Peyer's patch (tissue), 4 donors: ENCODE measurements at regions not wholly inside any gene's neighbourhood (a gene's known extent, or its start where the extent isn't known, plus 50 kb on each side); places are given as distances from the start of the nearest gene placed in this dataset.

Source experiments
- DNase-seq, 3 donors: peaks; one replicate each; pipeline ENCODE4 v3.0.0-alpha.2; 2017 to 2019
- H3K27ac ChIP-seq, 4 donors: fragments of 200-600 bp; sonication (generic); one replicate each; pipeline ENCODE4 v1.5.1; 2016 to 2019
- H3K27me3 ChIP-seq, 2 donors: fragments of 200-600 bp; sonication (generic); one replicate each; pipeline ENCODE4 v1.5.1; 2019
- H3K36me3 ChIP-seq, 3 donors: fragments of 200-600 bp; sonication (generic); one replicate each; pipeline ENCODE4 v1.5.1; 2016 to 2019
- H3K4me1 ChIP-seq, 4 donors: fragments of 200-600 bp; sonication (generic); one replicate each; pipeline ENCODE4 v1.5.1; 2016 to 2019
- H3K4me3 ChIP-seq, 4 donors: fragments of 200-600 bp; sonication (generic); 1 replicate in 3 of 4; 2 replicates in 1 of 4; pipeline ENCODE4 v1.5.1; 2016 to 2019; ENCODE audit warnings: mild to moderate bottlenecking in 1 of 4
- H3K9me3 ChIP-seq, 4 donors: fragments of 200-600 bp; sonication (generic); one replicate each; pipeline ENCODE4 v1.5.1; 2016 to 2019; ENCODE audit warnings: mild to moderate bottlenecking in 1 of 4
- POLR2A ChIP-seq, 2 donors: fragments of 450-650 bp; IDR thresholded peaks; one replicate each; pipeline ENCODE4 v1.5.1; 2017; ENCODE audit warnings: antibody characterized with exemption in 2 of 2, mild to moderate bottlenecking in 2 of 2, moderate library complexity in 2 of 2
- TF ChIP-seq, protein P1 (sequence below), 6 experiments: fragments of 450-650 bp in 4 of 6; fragments of 200-600 bp in 2 of 6; sonication (generic) in 1 of 6; IDR thresholded peaks; one replicate each; pipeline ENCODE4 v1.5.1; 2017 to 2019; ENCODE audit warnings: antibody characterized with exemption in 6 of 6, mild to moderate bottlenecking in 3 of 6, moderate library complexity in 1 of 6

DNA sequence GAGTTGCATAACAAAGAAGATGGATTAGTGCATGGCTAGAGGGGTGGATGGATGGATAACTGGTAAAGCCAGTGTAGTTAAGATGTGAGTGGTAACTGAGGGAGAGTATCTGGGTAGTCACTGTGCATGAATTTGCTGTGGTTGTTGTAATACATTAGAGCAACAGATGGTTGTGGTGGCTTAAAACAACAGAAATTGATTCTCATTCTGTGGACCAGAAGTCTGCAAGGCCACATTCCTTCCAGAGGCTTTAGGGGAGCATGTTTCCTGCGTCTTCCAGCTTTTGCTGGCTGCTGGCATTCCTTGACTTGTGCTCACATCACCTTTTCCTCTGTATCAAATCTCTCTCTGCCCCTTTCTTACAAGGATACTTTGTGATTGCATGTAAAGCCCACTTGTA is 155.4 kb downstream of the ASB1 start:
- H3K36me3 ChIP-seq = no peaks in the 10 kb centered on the region
- no peak for DNase-seq
- TF ChIP-seq, protein P1, sequence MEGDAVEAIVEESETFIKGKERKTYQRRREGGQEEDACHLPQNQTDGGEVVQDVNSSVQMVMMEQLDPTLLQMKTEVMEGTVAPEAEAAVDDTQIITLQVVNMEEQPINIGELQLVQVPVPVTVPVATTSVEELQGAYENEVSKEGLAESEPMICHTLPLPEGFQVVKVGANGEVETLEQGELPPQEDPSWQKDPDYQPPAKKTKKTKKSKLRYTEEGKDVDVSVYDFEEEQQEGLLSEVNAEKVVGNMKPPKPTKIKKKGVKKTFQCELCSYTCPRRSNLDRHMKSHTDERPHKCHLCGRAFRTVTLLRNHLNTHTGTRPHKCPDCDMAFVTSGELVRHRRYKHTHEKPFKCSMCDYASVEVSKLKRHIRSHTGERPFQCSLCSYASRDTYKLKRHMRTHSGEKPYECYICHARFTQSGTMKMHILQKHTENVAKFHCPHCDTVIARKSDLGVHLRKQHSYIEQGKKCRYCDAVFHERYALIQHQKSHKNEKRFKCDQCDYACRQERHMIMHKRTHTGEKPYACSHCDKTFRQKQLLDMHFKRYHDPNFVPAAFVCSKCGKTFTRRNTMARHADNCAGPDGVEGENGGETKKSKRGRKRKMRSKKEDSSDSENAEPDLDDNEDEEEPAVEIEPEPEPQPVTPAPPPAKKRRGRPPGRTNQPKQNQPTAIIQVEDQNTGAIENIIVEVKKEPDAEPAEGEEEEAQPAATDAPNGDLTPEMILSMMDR (IDR thresholded peaks at IDR 0.05) = no peak
- no peak for TF ChIP-seq POLR2A (IDR thresholded peaks at IDR 0.05)
- no peaks in the 10 kb centered on the region for H3K27me3 ChIP-seq
- H3K4me3 ChIP-seq = no peak overlapping the region
- H3K9me3 ChIP-seq = no peaks in the 10 kb centered on the region
- H3K4me1 ChIP-seq = no peaks in the 10 kb centered on the region
- no peak overlapping the region for H3K27ac ChIP-seq

DNA sequence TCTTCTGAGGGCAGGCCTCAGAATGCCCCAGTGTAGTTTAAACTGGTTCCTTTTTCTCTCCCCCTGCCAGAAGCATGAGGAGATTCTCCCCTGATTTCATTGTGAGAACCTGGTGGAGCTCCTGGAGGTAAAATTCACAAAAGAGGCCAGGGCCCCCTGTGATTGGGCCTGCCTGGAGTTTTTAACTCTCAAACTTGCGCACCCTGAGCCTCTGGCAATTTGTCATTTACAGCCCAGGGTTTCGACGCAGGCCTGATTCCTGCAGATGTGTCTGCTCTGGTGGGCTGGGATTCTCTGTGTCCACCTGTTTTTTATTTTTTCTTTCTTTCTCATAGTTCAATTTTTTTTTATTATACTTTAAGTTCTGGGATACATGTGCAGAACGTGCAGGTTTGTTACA is 157.9 kb downstream of the ASB1 start:
- H3K36me3 ChIP-seq = no peaks in the 10 kb centered on the region
- no peak for DNase-seq
- TF ChIP-seq, protein P1 (IDR thresholded peaks at IDR 0.05) = no peak
- no peak for TF ChIP-seq POLR2A (IDR thresholded peaks at IDR 0.05)
- H3K27ac ChIP-seq = no peak overlapping the region
- no peaks in the 10 kb centered on the region for H3K9me3 ChIP-seq
- no peak overlapping the region for H3K4me3 ChIP-seq
- no peaks in the 10 kb centered on the region for H3K27me3 ChIP-seq
- H3K4me1 ChIP-seq = no peaks in the 10 kb centered on the region

DNA sequence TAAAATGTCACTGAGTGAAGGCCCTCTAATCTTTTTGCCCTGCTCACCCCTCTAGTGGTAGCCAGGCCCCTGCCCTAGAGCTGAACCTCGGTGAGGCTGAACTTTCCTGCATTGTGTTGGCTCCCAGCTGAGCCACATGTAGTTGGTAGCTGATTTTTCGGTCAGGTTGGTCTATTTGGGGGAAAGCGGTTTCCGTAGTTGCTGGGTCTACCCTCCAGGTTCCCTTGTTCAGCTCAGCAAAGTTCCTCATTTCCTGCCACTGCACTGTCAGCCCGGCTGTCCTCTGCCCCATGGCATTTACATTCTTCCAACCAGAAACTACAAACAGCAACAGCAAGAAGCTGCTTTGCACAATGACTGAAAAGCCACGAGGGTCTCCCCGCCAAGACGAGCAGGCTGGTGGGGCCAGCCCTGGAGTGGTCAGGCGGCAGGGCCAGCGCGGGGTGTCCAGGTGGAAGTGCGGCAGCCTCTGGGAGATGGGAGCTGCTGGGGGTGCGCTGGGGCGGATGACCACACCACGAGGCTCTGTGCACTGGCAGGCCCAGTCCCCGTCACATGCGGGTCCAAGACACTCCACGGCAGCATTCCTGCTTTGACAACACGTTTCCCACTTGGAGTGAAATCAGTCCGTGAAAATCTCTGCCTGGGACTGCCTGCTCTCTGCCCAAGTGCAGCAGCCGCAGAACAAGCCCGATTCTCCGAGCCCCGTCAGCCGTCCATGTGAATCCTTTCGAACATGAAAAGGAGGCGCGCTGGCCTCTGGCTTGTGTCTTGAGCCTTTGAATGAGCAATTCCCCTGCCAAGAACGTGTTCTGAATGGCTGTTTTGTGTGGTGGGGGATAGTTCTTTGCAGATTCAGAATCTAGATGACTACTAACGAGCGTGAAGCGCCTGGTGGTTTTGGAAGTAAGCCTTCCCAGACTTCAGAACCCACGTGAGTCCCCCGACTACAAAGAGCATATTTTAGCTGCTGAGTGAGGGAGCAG is 159.4 kb downstream of the ASB1 start:
- no peak for DNase-seq
- Histone ChIP-seq H3K27me3 (no peaks in the 10 kb centered on the region), H3K36me3 (no peaks in the 10 kb centered on the region), H3K4me3 (no peak overlapping the region), H3K27ac (no peak overlapping the region), H3K9me3 (no peaks in the 10 kb centered on the region), H3K4me1 (no peaks in the 10 kb centered on the region)
- no peak for TF ChIP-seq POLR2A (IDR thresholded peaks at IDR 0.05)
- TF ChIP-seq, protein P1 (IDR thresholded peaks at IDR 0.05) = no peak

DNA sequence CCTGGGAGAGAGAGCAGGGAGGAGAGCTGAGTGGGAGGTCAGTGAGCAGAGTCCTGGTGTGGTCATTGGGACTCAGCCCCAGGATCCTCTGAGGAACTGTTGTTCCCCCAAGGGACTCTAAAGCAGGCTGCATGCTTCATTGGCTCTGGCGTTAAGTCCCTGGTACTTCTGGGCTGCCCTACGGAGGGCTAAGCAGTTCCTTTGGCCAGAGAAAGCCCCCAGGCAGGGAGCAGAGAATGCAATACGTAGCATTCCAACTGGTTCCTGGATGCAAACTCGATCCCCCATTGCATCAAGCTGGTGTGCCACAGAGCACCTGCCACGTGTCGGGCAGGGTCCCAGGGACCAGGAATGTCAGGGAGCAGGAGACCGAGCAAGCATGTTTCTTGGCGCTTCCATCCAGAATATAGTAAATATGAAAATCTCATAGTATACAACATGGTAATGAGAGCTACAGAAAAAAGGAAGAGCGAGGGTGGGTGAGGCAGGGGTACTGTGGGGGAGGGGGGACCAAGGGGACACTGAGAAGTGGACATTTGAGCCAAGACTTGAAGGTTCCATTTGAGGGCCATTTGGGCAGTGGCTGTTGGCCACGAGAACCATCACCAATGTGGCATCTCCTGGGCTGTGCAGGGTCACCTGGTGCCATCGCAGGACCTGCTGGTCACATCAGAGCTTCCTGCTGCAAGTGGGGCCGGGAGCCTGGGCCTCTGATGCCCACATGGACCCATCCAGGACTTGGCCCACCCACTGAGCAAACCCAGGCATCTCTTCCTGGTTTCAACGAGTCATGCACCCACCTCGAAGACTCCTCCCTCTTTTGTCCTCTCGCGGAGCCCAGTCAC is 160.4 kb downstream of the ASB1 start:
- Histone ChIP-seq H3K4me3 (no peak overlapping the region), H3K4me1 (no peaks in the 10 kb centered on the region), H3K36me3 (no peaks in the 10 kb centered on the region), H3K9me3 (no peaks in the 10 kb centered on the region), H3K27me3 (no peaks in the 10 kb centered on the region), H3K27ac (no peak overlapping the region)
- no peak for DNase-seq
- TF ChIP-seq POLR2A (IDR thresholded peaks at IDR 0.05) = no peak
- TF ChIP-seq, protein P1 (IDR thresholded peaks at IDR 0.05) = no peak

DNA sequence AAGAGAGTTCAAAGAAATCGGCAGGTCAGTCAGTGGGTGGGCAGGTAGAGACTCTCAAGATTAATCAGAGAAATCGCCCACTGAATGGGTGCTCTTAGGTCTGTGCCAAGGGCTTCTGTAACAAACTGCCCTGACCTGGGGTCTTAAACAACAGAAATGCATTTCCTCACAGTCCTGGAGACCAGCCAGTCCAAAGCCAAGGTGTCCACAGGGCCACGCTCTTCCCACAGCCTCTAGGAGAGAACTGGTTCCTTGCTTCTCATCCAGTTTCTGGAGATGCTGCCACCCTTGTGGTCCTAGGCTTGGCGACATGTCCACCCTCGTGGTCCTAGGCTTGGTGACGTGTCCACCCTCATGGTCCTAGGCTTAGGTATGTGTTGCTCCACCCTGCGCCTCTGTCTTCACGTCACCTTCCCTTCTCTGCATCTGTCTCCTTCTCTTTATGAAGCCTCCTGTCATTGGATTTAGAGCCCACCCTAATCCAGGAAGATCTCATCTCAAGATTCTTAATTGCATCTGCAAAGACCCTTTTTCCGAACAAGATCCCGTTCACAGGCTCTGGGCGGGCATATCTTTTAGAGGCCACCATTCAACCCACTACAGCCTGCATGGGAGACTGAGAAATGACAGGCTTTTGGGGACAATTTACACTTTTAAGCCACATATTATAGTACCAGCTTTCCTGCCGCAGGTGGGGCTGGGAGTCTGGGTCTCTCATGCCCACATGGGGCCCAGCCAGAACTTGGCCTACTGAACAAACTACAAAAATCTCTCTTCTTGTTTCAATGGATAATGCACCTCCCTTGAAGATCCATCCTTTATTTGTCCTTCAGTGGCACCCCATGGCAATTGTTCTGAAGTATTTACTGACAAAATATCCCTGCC is 161.3 kb downstream of the ASB1 start:
- H3K27ac ChIP-seq = no peak overlapping the region
- no peaks in the 10 kb centered on the region for H3K27me3 ChIP-seq
- no peaks in the 10 kb centered on the region for H3K4me1 ChIP-seq
- H3K9me3 ChIP-seq = no peaks in the 10 kb centered on the region
- H3K4me3 ChIP-seq = no peak overlapping the region
- no peaks in the 10 kb centered on the region for H3K36me3 ChIP-seq
- TF ChIP-seq POLR2A (IDR thresholded peaks at IDR 0.05) = no peak
- TF ChIP-seq, protein P1 (IDR thresholded peaks at IDR 0.05) = no peak
- no peak for DNase-seq
